Fibroblast of skin of right biceps (primary cell): ENCODE measurements at regions not wholly inside any gene's neighbourhood (a gene's known extent, or its start where the extent isn't known, plus 50 kb on each side); places are given as distances from the start of the nearest gene placed in this dataset.

Source experiments
- DNase-seq: peaks from one replicate; pipeline ENCODE4 v3.0.0-alpha.2; 2013

DNA sequence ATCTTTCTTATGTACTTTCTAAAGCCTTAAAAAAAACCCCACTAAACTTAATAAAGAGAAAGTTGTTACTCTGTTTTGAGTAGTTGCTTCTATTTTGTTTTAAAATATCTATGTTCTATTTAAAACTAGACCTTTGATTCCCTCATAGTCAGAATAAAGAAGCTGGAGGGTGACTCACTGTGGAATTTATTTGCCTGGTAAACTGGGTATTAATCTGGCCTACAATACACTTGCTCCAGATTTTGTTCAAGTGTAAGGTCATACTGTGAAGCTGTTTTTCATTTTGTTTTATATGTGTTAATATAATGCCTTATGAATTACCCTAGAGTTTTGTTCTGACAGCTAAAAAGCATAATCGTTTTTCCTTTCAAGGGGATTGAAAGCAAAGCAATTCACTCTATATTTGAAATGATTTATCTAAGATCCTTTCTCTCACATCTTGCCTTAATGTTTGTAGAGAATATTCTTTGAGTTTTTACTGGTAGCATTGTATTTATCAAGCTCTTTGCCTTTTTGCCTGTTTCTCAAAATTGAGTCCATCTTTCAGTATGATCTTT, 277.4 kb upstream of the PITX2 start:
- peak; percentile 32 for DNase-seq

GRCh38 chr4:110902500-110902899, 279.6 kb upstream of the PITX2 start:
- peak; percentile 73 for DNase-seq

- DNase-seq = peak; percentile 61
These were observed 281.7 kb upstream of the PITX2 start for GRCh38 chr4:110904435-110905065.

DNA sequence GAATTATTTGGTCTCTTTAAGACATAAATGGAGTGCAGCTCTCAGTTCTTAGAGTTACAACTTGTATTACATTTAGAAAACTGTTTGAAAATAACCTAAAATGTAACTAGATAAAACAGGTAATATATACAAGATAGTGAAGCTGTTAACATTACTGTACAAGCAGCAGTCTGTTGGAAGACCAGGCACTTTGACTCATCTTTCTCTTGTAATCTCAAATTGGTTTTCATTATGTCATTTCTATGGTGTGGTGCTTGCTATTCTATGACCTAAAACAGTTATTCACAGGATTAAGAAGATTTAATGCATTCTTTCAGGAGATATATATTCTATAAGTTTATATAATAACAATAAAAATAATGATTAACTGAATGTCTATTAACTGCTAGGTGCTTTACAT, 282.5 kb upstream of the PITX2 start:
- no peak for DNase-seq

- DNase-seq = no peak
These were observed 285.0 kb upstream of the PITX2 start for GRCh38 chr4:110907801-110908313.

GRCh38 chr4:110914791-110915190, 291.9 kb upstream of the PITX2 start:
- no peak for DNase-seq

DNA sequence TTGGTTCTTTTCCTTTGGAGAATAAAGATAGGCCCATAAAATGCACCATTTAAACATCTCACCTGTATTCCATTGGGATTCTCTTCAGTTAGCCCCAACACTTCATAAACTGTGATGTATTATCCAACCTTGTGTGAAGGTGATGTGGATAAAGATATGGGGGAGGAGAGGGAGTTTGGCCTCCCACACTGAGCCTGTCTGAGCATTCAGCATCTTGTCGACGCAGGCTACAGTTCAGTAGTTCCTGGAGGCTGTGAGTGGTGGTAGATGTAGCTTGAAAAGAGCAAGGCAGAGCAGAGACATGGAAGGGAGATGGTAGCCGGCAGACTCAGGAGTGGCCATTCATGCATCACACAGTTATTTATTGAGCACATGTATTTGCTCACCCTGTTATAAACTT, 292.4 kb upstream of the PITX2 start:
- no peak for DNase-seq

DNA sequence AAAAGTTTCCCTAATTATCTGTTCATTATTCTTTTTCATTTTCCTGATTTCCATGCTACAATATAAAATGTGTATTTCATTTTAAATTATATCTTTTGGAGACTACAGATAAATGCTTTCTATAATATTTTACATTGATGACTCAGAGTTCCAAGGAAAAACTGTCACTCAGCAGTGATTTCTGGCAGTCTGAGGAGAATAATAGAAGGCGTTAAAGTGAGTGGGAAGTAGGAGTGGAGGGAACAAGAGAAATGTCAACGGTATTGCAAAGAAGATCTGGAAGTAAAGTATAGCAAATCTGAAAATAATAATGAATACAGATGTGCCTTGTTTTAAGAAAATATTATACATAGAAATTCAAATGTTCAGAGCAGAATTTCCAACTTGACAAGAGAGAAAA, 293.6 kb upstream of the PITX2 start:
- no peak for DNase-seq

DNA sequence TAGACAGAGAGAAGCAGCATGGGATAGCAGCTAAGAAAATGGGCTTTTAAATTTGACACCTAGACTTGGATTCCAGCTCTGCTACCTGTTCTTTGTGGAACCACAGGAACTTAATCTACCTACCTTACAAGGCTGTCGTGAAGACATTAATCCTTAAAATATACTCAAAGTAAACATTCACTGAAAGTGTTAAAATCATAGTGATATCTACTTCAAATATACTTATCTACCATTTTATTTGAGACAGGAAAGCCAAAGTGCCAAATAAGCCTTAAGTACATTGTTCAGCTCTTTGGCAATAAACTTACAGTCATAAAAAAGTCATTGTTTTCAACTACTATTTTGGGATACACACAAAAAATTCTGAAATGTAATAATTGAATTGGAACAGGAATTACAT, 295.0 kb upstream of the PITX2 start:
- DNase-seq = no peak

- DNase-seq = no peak
These were observed 298.1 kb upstream of the PITX2 start for GRCh38 chr4:110920990-110921389.

GRCh38 chr4:110924761-110925160, 301.9 kb upstream of the PITX2 start:
- no peak for DNase-seq

GRCh38 chr4:110926841-110927400, 304.0 kb upstream of the PITX2 start:
- DNase-seq = no peak

GRCh38 chr4:110933341-110933740, 310.5 kb upstream of the PITX2 start:
- DNase-seq = no peak

DNA sequence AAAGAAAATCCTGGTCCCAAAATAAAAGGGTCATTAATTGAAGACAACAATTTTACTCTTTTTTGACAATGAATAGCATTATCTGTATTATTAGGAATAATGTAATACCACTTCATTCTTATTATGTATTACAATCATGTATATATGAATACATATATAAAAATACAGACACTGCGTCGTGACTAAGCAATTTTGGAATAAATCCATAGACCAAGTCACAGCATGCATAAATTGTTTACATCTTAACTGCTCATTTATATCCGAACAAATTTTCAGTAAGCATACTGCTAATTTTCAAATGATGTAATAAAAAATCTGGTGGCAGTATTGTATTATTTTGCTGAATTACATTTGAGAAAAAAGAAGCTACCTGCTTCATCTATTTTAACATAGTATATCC, 321.6 kb upstream of the PITX2 start:
- DNase-seq = no peak

DNA sequence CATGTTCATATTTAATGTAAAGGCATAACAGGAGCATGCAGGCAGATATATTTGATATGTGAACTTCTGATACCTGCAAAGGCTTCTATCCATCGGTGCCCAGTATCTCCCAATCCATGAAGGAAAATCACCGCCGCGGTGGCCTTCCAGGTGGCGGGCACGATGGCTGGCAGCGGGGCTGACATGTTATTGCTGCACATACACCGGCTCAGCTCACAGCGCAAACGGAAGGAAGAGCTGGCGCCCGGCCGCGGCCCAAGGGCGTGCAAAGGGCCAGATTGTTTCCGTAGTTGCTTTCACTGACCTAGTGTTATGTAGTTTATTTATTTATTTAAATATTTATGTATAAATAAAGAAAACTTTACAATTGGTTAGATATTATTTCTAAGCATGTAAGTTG, 322.7 kb upstream of the PITX2 start:
- no peak for DNase-seq

- DNase-seq = no peak
These were observed 326.7 kb upstream of the PITX2 start for GRCh38 chr4:110949542-110949941.

DNA sequence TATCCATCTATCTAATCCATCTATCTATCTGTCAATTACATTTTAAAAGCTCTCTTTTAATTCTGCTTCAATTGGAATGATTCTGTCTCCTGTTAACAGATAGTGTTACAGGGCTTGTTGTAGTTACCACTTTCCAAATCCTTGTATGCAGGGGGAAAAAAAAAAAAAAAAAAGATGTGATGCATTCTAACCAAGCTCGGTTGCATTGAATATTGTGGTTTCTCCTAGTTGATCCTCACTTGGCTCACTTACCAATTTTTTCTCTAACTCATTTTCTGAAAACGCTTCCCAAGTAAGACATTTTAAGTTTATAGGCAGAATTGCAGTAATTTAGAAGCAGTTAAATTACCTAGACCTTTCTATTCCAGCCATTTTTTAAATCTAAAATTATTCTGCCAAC, 327.9 kb upstream of the PITX2 start:
- no peak for DNase-seq

DNA sequence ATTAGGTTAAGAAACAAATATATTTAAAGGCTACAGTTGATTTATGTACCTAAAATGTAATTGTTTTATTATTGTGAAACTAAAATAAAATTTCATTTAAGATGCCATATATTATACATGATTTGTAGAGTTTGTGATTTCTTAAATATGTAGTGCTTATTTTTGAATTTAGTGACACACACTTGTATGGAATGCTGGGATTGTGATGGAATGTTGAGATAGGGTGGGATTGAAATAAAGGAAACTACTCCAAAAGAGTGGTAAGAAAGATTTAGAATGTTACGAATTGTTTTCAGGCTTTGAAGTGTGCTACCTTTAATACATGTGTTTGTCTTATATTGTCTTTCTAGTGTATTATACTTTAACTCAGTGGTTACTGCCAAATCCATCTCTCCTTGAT, 330.3 kb upstream of the PITX2 start:
- DNase-seq = peak; percentile 55

DNA sequence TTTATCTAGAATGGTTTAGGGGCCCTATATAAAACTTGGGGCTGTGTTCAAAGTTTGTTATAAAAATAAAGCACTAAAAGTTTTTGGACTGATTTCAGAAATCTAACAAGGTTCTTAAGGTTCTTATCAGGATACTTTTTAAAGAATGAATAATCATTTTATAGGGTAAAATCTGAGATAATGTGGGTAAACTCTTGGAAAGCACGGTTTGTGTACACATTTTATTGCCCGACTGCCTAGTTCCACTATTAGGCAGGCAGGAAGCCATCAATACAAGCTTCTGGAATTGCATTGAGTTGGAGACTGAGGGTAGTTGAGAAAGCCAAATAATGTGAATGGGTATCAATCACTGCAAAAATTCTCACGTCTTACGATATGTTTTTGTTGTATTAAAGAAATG, 331.0 kb upstream of the PITX2 start:
- DNase-seq = no peak

DNA sequence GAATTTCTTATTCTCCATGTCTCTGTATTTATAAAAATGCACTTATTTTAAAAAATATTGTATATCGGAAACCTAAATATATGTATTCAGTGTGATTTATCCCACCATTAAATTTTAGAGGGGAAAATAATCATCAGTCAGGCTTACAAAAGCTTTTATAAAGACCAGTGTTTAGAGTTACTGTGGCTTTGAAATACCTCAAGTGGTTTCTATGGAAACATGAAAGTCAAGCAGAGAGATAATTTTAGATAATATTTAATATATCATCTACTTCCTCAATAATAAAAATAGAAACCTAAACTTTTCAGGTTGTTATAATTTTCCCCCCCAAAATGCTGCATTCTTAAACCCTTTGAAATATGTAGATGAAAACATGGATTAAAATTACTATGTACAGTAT, 332.9 kb upstream of the PITX2 start:
- no peak for DNase-seq

DNA sequence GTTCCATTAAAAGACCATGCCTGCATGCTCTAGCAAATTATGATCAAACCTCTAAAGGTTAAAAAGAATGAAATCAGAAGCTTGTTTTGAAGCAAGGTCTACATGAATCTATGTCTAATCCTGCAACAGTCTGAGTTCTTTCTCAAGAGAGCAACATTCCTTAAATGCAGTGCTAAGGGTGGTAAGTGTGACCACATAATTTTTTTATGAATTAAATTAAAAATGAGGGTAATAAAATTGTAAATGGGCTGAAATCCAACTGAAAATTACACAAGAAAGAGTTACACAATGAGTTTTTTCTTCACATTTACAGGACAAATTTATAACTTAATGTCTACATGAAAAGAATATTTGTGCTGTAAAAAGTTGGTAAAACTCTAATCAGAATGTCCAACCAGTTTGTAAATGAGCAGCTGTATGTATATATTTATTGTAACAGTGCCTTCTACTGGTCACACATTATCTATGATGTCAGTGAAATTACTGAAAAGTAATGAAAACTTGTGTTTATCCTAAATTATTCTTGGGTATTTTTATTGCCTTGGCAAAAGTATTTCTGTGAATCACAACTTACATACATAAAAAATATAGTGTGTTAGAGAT, 336.3 kb upstream of the PITX2 start:
- peak; percentile 48 for DNase-seq

- DNase-seq = no peak
These were observed 338.2 kb upstream of the PITX2 start for GRCh38 chr4:110961066-110961465.

GRCh38 chr4:110962616-110963015, 339.7 kb upstream of the PITX2 start:
- DNase-seq = no peak

- DNase-seq = no peak
These were observed 340.9 kb upstream of the PITX2 start for GRCh38 chr4:110963662-110964280.
